ENCODE measurements at regions not wholly inside any gene's neighbourhood (a gene's known extent, or its start where the extent isn't known, plus 50 kb on each side); places are given as distances from the start of the nearest gene placed in this dataset.
"Not testable (repeated sequence)": the region's sequence is repeated elsewhere in the genome, so short reads cannot be mapped to it uniquely, and the experiment has no call there.

DNA sequence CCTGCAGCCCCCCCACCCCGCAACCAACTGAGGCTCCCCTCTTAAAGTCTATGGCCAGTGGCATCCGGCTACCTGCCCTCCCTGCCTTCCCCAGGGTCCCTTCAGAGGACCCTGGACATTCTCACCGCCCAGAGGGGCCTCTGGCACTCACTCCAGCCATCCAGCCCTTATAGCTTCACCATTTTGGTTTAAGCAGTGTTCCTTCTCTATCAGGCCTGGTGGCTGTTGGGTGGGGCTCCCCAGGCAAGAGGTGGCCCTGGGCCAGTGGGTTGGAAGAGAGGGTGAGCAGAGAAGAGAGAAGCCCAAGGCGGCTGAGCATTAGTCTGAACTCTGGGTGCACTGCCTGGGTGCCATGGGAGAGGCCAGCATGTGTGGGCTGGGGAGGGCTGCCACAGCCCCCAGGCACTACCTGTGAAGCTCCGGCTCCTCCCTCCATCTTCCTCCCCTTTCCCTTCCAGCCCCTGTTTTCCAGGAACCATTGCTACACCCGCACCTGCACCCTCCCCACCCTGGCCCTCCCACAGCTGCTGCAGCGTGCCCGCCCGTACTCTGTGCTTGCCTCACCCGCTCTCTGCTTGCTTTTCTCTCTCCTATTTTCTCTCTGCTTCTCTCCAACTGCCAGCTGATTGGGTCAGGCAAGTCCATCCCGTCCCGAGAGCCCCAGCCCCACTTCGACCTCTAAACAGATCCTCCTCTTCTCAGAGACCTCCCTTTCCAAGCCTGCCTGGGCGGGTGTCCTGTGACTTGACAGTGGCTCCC lies 168.2 kb downstream of the TBC1D2B start:
- DNase-seq = no peak

DNA sequence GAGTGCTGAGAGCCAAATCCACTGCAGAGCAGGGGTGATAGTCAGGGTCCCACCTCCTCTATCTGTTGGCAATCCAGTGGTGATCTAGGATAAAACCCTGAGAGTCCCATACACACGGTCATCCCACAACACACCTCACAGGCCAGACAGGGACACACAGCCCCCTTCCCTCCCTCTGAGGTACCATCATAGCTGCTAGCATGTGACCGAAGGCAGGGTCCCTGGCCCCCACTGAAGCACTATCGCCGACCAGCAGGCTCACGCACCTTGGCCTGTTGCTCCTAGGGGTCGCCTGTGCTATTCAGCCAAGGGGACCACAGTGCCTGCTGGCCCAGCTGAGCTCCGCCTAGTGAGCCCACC lies 168.8 kb downstream of the TBC1D2B start:
- not testable (repeated sequence) for DNase-seq

DNA sequence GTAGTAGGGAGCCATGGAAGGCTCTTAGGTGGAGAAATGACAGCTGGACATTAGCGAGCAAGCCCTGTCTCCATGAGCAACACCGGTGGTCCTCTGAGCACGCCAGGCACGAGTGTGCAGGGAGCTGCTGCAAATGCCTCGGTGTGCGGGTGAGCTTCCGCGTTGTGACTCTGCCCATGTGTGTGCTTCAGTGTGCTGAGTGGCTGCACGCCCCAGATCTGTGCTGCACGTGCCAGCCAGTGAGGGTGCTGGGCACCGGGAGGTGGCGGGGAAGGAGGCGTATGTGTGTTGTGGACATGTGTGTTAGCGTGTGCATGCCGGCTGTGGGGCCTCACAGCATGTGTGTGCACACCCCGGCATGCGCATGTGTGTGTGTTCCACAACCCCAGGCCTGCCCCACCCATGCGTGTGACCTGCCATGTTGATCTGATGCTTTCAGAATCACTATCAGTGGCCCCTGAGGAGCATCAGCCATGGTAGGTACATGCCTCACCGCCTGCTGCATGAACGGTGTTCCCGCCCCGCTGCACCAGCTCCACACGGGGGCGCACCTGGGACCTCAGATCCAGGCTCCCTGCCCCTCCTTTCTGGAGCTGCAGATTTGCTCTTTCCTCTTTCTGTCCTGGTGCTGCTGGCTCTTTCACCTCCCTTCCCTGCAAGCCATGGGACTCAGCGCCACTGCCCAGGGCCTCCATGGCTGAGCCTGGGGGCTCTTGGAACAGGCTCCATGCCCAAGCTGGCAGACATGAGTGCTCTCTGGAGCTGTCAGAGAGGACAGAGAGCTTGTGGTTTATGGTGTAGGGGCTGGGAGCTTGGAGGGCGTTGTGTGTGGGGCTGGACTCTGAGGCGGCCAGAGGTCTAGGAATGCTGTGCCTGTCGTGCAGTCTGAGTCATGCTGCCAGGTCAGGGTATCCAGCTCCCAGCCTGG lies 169.4 kb downstream of the TBC1D2B start:
- no peak for DNase-seq

DNA sequence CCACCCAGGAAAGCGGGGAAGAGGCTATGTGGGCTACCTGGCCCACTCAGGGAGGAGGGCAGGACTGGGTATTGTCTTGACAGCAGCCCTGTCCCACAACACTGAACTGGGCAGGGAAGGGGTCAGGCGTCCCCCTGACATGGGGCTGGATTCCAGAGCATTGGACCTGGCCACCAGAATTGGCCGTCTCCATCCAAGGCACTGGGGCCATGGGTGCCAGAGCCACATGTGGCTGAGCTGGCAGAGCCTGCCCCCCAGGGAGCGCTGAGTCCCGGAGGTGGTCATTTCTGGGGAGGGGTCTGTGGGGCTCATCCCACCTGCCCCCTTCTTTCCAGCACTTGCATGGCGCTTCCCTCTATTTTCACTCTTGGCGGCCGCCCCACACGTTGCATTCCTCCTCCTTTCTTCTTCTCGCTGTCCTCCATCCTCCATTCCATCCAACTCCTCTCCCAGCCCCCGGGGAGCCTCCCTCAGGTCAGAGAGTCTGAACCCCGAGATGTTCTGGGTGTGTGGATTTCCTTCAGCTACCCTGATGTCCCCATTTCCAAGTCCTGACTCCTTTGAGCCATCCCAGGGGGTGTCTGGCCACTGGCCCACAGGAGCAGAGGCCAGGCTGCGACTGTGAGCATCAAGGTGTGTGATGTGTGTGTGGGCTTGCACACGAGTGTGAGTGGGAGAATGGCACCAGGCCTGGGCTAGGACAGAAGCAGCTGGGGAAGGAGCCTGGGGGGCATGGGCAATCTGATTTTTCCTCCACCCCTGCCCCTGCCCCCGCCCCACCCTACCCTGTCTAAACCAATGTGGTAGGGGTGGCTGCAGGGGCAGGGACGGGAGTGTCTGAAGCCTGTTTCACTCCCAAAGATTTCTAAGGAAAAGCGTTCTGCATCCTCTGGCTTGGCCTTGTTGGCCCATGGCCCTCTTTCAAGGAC lies 171.2 kb downstream of the TBC1D2B start:
- not testable (repeated sequence) for DNase-seq

DNA sequence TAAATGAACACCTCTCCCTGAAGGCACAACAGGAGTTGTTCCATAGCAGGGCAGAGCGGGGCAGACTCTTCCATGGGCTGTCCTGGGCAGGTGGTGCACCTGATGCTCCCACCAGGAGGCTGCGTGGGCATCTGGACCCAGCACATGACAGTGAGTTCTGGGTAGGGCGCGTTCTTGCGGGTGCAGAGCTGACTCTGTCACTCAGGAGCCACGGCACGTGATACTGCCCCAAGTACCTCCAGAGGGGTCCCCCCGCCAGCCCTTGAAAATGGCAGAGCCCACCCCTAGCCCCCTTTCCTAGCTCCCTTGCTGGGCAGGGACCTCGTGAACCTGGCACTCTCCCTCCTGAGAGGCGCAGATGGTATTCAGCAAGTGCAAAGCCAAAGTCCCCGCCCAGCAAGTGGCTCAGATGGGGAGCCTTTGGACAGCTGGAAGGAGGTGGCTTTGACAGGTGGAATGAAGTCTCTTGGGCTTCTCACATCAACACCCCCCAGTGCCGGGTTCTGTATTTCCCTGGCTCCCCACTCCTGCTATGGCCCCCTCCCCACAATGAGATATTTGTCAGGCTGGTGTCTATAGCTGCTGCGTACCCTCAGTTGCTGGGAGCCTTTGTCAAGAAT lies 172.1 kb downstream of the TBC1D2B start:
- no peak for DNase-seq

DNA sequence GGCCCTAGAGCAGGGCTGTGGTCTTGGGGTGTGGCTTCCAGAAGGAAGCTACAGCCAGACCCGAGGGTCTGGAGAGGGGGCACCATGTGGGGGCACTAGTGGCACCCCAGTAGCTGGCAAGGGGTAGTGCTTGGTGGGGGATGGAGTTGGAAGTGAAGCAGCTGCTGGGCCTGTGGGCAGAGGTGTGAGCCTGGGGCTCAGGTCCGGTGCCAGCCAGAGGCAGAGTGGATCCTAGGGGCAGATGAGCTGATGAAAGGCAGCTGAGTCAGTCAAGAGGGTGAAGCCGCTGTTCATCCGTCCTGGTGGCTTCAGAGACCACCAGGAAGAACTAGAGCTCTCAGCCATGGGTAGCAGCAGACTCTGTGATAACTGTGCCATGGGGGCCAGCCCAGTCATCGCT lies 172.6 kb downstream of the TBC1D2B start:
- DNase-seq = no peak

DNA sequence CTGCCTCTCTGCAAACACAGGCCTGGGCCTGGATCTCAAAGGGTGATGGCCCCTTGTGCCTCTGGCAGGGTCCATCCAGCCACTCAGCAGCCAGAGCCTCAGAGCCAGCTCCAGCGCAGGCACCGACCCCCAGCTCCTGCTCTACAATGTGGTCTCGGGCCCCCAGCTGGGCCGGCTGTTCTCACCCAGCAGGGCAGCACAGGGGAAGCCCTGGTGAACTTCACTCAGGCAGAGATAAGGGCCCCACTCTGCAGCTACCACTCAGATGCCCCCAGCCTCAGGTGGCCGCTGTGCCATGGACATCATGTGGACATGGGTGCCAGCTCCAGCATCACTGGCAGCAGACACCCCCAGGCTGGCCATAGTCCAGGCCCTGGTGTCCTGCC lies 173.1 kb downstream of the TBC1D2B start:
- DNase-seq = no peak

DNA sequence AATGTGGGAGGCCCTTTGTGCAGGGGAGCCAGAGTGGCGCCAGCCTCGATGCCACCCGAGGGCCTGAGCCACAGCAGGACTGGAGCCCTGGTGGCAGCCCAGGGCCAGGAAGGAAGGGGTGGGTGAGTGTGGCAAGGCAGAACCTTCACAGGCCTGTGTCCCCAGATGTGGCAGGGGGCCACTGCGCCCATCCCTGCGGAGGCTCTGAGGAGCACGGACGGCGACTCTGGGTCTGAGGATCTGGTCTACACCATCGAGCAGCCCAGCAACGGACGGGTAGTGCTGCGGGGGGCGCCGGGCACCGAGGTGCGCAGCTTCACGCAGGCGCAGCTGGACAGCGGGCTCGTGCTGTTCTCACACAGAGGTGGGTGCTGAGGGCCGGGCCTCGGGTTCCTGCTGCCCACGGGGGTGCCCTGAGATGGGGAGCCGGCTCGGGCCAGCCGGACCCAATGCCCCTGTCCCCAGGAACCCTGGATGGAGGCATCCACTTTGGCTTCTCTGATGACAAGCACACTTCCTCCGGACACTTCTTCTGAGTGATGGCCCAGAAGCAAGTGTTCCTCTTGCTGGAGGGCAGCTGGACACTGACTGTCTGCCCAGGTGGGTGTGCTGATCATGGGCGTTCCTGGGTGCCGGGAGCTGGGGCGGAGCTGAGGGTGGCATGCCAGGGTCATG lies 173.6 kb downstream of the TBC1D2B start:
- DNase-seq = not testable (repeated sequence)

DNA sequence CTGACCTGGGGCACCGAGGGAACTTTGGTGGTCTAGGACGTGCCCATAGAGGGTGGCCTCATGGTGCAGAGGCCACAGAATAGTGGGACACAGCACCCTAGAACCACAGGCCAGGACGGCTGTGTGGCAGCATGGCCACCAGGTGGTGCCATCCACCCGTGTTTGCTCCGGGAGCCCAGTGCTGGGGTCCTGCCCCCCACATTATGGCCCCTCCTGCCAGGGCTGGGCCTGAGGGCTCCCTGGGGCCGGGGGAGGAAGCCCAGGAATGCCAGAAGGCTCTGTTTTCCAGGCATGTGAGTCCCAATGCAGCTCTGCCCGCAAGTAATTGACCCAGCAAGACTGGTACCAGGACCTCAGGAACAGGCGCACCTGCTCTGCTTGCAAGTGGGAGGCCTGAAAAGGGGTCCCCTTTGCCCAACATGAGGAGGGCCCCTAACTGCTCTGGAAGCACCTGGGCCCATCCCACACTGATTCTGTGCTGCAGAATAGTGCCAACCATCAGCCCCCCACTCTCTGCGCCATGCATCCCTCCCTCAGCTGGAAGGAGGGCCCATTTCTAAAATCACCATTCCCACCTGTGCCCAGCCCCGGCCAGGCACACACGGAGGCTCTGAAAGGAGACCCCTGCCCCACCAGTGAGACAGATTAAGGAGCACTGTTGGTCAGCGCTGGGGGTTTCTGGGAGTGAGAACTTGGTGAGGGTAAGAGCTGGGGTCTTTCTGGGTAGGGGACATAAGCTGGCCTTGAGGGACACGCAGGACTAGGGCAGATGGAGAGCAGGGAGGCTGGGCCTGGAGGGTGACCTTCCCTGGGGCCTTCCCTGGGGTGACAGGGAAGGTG lies 174.4 kb downstream of the TBC1D2B start:
- DNase-seq = not testable (repeated sequence)

DNA sequence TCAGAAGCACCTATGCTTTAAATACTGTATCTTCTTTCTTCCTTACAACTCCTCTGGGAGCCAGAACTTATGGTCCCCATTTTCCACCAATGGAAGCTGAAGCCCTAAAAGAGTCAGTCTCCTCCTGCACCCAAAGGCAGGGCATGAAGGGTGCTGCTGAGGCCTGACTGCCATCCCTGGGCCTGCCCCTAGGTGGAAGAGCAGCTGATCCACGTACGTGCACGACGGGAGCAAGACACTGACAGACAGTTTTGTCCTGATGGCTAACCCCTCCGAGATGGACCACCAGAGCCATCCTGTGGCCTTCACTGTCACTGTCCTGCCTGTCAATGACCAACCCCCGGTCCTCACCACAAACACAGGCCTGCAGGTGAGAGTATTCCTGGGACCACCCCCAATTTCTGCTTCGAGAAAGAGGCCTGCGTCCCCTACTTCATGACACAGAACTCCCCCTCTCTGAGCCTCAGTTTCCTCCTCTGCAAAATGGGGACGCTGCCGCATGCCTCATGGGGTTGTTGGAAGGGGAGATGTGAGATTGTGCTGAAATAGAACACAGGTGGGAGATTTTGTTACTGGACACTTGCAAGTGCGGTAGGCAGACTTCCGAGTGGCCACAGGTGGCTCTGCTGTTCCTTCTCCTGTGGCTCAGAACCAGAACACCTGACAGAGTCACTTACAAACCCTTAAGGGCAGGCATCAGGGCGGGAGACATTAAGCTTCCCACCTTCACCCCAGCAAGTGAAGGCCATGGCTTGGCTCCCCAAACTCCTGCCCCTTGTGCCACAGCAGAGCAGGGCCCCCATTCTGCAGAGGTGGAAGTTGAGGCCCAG lies 175.4 kb downstream of the TBC1D2B start:
- DNase-seq = no peak

DNA sequence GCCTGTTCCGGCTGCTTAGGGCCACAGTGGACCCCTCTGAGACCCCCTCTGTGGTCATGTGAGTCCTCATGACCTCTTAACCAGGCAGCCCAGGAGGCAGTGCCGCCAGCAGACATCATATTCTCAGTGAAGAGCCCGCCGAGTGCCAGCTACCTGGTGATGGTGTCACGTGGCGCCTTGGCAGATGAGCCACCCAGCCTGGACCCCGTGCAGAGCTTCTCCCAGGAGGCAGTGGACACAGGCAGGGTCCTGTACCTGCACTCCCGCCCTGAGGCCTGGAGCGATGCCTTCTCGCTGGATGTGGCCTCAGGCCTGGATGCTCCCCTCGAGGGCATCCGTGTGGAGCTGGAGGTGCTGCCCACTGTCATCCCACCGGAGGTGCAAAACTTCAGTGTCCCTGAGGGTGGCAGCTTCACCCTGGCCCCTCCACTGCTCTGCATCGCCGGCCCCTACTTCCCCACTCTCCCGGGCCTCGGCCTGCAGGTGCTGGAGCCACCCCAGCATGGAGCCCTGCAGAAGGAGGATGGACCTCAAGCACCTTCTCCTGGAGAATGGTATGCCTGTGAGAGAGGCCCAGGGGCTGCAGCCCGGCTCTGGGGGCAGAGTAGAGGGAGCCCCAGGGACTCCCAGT lies 176.1 kb downstream of the TBC1D2B start:
- DNase-seq = no peak

DNA sequence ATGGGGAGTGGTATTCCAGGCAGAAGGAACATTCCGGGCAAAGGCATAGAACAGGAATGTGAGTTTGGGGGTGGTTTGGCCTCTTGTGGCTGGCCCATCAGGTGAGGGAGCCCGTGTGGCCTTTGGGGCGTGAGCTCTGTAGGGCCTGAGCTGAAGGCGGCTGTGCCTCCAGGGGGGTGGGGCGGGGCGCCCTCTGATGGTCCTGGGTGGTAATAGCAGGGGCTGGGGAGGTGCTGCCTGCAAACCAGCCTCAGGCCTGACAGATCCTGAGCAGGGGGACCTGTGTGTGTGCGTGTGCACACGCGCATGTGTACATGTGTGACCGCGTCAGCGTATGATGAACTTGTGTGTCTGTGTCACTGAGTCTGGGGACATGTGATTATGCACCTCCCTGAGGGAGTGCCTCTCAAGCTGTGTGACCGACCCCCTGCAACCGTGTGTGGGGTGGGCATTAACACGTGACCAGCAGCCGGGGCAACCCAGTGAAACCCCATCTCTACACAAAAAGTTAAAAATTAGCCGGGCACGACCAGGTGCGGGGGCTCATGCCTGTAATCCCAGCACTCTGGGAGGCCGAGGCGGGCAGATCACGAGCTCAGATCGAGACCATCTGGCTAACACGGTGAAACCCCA lies 177.1 kb downstream of the TBC1D2B start:
- not testable (repeated sequence) for DNase-seq

DNA sequence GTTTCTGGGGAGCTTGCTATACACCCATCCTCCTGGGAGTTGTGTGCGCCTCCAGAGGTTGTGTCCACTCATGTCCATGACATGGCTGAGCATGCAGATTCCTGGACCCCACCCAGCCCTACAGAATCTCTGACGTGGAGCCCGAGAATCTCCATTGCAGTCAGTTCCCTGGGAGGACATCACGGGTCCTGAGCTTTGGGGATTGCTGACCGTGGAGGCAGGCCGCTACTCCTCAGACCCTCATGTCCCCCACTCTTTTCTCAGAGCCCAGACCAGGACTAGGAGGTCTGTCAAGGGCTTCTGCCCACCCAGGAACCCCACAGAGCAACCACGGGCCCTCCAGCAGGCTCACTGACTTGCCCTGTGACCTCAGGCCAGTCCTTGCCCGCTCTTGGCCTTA lies 177.7 kb downstream of the TBC1D2B start:
- DNase-seq = not testable (repeated sequence)

DNA sequence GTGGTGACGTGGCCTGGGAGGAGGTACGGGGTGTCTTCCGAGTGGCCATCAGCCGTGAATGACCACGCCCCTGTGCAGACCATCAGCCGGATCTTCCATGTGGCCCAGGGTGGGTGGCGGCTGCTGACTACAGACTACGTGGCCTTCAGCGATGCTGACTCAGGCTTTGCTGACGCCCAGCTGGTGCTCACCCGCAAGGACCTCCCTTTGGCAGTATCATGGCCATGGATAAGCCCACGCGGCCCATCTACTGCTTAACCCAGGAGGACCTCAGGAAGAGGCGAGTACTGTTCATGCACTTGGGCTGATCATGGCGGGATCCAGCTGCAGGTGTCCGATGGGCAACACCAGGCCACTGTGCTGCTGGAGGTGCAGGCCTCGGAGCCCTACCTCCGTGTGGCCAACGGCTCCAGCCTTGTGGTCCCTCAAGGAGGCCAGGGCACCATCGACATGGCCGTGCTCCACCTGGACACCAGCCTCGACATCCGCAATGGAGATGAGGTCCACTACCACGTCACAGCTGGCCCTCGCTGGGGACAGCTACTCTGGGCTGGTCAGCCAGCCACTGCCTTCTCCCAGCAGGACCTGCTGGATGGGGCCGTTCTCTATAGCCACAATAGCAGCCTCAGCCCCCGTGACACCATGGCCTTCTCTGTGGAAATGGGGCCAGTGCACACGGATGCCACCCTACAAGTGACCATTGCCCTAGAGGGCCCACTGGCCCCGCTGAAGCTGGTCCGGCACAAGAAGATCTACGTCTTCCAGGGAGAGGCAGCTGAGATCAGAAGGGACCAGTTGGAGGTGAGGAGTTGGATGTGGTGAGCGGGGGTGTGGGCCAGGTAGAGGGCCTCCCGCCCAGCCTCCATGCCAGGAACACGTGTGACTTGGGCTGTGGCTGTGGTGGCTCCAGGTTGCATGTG lies 178.4 kb downstream of the TBC1D2B start:
- DNase-seq = no peak

DNA sequence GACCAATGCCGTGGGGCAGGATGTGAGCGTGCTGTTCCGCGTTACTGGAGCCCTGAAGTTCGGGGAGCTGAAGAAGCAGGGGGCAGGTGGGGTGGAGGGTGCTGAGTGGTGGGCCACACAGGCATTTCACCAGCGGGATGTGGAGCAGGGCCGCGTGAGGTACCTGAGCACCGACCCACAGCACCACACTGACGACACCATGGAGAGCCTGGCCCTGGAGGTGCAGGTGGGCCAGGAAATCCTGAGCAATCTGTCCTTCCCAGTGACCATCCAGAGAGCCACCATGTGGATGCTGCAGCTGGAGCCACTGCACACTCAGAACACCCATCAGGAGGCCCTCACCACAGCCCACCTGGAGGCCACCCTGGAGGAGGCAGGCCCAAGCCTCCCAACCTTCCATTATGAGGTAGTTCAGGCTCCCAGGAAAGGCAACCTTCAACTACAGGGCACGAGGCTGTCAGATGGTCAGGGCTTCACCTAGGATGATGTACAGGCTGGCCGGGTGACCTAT lies 179.6 kb downstream of the TBC1D2B start:
- DNase-seq = no peak

DNA sequence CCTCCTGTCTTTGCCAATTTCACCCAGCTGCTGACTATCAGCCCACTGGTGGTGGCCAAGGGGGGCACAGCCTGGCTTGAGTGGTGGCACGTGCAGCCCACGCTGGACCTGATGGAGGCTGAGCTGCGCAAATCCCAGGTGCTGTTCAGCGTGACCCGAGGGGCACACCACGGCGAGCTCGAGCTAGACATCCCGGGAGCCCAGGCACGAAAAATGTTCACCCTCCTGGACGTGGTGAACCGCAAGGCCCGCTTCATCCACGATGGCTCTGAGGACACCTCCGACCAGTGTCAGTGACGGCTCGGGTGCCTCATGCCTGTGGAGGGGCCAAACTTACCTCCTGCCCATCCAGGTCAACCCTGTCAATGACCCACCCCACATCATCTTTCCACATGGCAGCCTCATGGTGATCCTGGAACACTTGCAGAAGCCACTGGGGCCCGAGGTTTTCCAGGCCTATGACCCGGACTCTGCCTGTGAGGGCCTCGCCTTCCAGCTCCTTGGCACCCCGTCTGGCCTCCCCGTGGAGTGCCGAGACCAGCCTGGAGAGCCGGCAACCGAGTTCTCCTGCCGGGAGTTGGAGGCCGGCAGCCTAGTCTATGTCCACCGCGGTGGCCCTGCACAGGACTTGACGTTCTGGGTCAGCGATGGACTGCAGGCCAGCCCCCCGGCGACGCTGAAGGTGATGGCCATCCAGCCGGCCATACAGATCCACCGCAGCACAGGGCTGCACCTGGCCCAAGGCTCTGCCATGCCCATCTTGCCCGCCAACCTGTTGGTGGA lies 180.2 kb downstream of the TBC1D2B start:
- DNase-seq = not testable (repeated sequence)
